ENCODE measurements at regions not wholly inside any gene's neighbourhood (a gene's known extent, or its start where the extent isn't known, plus 50 kb on each side); places are given as distances from the start of the nearest gene placed in this dataset.

- no peak for DNase-seq (ENCODE audit: low read depth in 2 of 2)
Measured at GRCh38 chr9:16236882-16237281, 633.6 kb downstream of the BNC2 start.

- DNase-seq (ENCODE audit: low read depth in 2 of 2) = no peak
Measured at GRCh38 chr9:16238623-16239138, 631.8 kb downstream of the BNC2 start.

GRCh38 chr9:16241231-16241630 lies 629.2 kb downstream of the BNC2 start:
- DNase-seq (ENCODE audit: low read depth in 2 of 2) = no peak

GRCh38 chr9:16243798-16244197 lies 626.7 kb downstream of the BNC2 start:
- no peak for DNase-seq (ENCODE audit: low read depth in 2 of 2)

GRCh38 chr9:16245756-16246440 lies 624.6 kb downstream of the BNC2 start:
- no peak for DNase-seq (ENCODE audit: low read depth in 2 of 2)

GRCh38 chr9:16246785-16247184 lies 623.7 kb downstream of the BNC2 start:
- no peak for DNase-seq (ENCODE audit: low read depth in 2 of 2)

- no peak for DNase-seq (ENCODE audit: low read depth in 2 of 2)
Measured at GRCh38 chr9:16247188-16247875, 623.1 kb downstream of the BNC2 start.

GRCh38 chr9:16248822-16249221 lies 621.6 kb downstream of the BNC2 start:
- no peak for DNase-seq (ENCODE audit: low read depth in 2 of 2)

- no peak for DNase-seq (ENCODE audit: low read depth in 2 of 2)
Measured at GRCh38 chr9:16252616-16253015, 617.9 kb downstream of the BNC2 start.

- no peak for DNase-seq (ENCODE audit: low read depth in 2 of 2)
Measured at GRCh38 chr9:16254674-16255073, 615.8 kb downstream of the BNC2 start.

GRCh38 chr9:16255217-16255616 lies 615.3 kb downstream of the BNC2 start:
- no peak for DNase-seq (ENCODE audit: low read depth in 2 of 2)

- no peak for DNase-seq (ENCODE audit: low read depth in 2 of 2)
Measured at GRCh38 chr9:16257604-16258003, 612.9 kb downstream of the BNC2 start.

- no peak for DNase-seq (ENCODE audit: low read depth in 2 of 2)
Measured at GRCh38 chr9:16258191-16258590, 612.3 kb downstream of the BNC2 start.

GRCh38 chr9:16258708-16259107 lies 611.8 kb downstream of the BNC2 start:
- no peak for DNase-seq (ENCODE audit: low read depth in 2 of 2)

- no peak for DNase-seq (ENCODE audit: low read depth in 2 of 2)
Measured at GRCh38 chr9:16262477-16263261, 607.8 kb downstream of the BNC2 start.

- no peak for DNase-seq (ENCODE audit: low read depth in 2 of 2)
Measured at GRCh38 chr9:16265688-16266087, 604.8 kb downstream of the BNC2 start.

GRCh38 chr9:16266648-16267276 lies 603.7 kb downstream of the BNC2 start:
- no peak for DNase-seq (ENCODE audit: low read depth in 2 of 2)

GRCh38 chr9:16267281-16268066 lies 603.0 kb downstream of the BNC2 start:
- no peak for DNase-seq (ENCODE audit: low read depth in 2 of 2)

- no peak for DNase-seq (ENCODE audit: low read depth in 2 of 2)
Measured at GRCh38 chr9:16268067-16268881, 602.2 kb downstream of the BNC2 start.

- DNase-seq (ENCODE audit: low read depth in 2 of 2) = no peak
Measured at GRCh38 chr9:16271967-16272366, 598.5 kb downstream of the BNC2 start.
